IMR-90 (cell line): ENCODE measurements at regions not wholly inside any gene's neighbourhood (a gene's known extent, or its start where the extent isn't known, plus 50 kb on each side); places are given as distances from the start of the nearest gene placed in this dataset.

Experiments
- ATAC-seq: fragments of 200-7000 bp; cut with Tn5 transposase; 2 replicates; pipeline ENCODE4 v1.9.1; 2020; ENCODE audit warnings: low read depth, mild to moderate bottlenecking, moderate library complexity
- BruUV-seq: library from RNA; stranded (reverse); fragments of 400-500 nt; replicated peaks from 2 replicates; lab custom pipeline; 2021; lab: Mats Ljungman, UMichigan
- CTCF ChIA-PET: fragments of 300-600 bp; formaldehyde crosslinking; extraction: SDS; loops from one replicate; lab custom pipeline; 2021; ENCODE audit warnings: antibody characterized with exemption; lab: Yijun Ruan, JAX
- POLR2A ChIA-PET: fragments of 300-600 bp; sonication (Branson Sonifier 250); formaldehyde crosslinking; loops from one replicate; lab custom pipeline; 2022; ENCODE audit warnings: antibody characterized with exemption; ENCODE audit not compliant: unreplicated experiment; lab: Charles Lee
- DNase-seq: peaks from one replicate; pipeline ENCODE4 v3.0.0; 2013
- H2AFZ ChIP-seq: replicated peaks from 2 replicates; pipeline ENCODE3; 2013; ENCODE audit warnings: low read length, mild to moderate bottlenecking; ENCODE audit not compliant: poor library complexity
- H2AK5ac ChIP-seq: 2 replicates; pipeline ENCODE4 v1.6.1; 2013; ENCODE audit warnings: low read depth, low read length, inconsistent platforms
- H2AK9ac ChIP-seq: replicated peaks from 2 replicates; pipeline ENCODE3; 2013; ENCODE audit warnings: mild to moderate bottlenecking, low read depth, low read length, moderate library complexity; ENCODE audit not compliant: poor library complexity
- H2BK120ac ChIP-seq: 2 replicates; pipeline ENCODE4 v1.6.1; 2013; ENCODE audit warnings: low read depth, low read length, inconsistent platforms
- H2BK15ac ChIP-seq: 3 replicates; pipeline ENCODE4 v1.6.1; 2013; ENCODE audit warnings: low read depth, low read length, inconsistent platforms
- H2BK20ac ChIP-seq: 2 replicates; pipeline ENCODE4 v1.6.1; 2013; ENCODE audit warnings: low read depth, mild to moderate bottlenecking, inconsistent platforms, low read length, moderate library complexity
- H2BK5ac ChIP-seq: 2 replicates; pipeline ENCODE4 v1.6.1; 2013; ENCODE audit warnings: mild to moderate bottlenecking, low read depth, low read length, inconsistent platforms; ENCODE audit not compliant: poor library complexity, severe bottlenecking
- H3K14ac ChIP-seq: replicated peaks from 2 replicates; pipeline ENCODE4 v1.6.1; 2013; ENCODE audit warnings: low read depth, low read length, inconsistent platforms
- H3K18ac ChIP-seq: 2 replicates; pipeline ENCODE4 v1.6.1; 2013; ENCODE audit warnings: low read depth, low read length, control low read depth
- H3K23ac ChIP-seq: 2 replicates; pipeline ENCODE4 v1.6.1; 2013; ENCODE audit warnings: low read depth, low read length, inconsistent platforms
- H3K27ac ChIP-seq: 2 replicates; pipeline ENCODE4 v1.5.1; 2013; ENCODE audit warnings: mild to moderate bottlenecking, control low read depth, low read length; ENCODE audit not compliant: insufficient read depth
- H3K27me3 ChIP-seq: 2 replicates; pipeline ENCODE4 v1.6.1; 2013; ENCODE audit warnings: low read length; ENCODE audit not compliant: control insufficient read depth, insufficient read depth
- H3K36me3 ChIP-seq: 2 replicates; pipeline ENCODE4 v1.6.1; 2013; ENCODE audit warnings: low read length, mixed read lengths; ENCODE audit not compliant: control insufficient read depth, insufficient read depth
- H3K4ac ChIP-seq: 2 replicates; pipeline ENCODE4 v1.6.1; 2013; ENCODE audit warnings: low read depth, low read length, inconsistent platforms
- H3K4me1 ChIP-seq: 2 replicates; pipeline ENCODE4 v1.6.1; 2013; ENCODE audit warnings: low read length, mixed read lengths; ENCODE audit not compliant: control insufficient read depth, insufficient read depth
- H3K4me2 ChIP-seq: 2 replicates; pipeline ENCODE4 v1.6.1; 2013; ENCODE audit warnings: low read depth, mild to moderate bottlenecking, control low read depth, low read length, moderate library complexity
- H3K4me3 ChIP-seq: 2 replicates; pipeline ENCODE4 v1.5.1; 2013; ENCODE audit warnings: low read depth, mild to moderate bottlenecking, control low read depth, low read length, moderate library complexity; ENCODE audit not compliant: insufficient read depth
- H3K56ac ChIP-seq: 2 replicates; pipeline ENCODE4 v1.6.1; 2013; ENCODE audit warnings: low read length, inconsistent platforms; ENCODE audit not compliant: insufficient read depth; ENCODE audit errors: extremely low read depth
- H3K79me1 ChIP-seq, 2 experiments: 2 replicates each; pipeline ENCODE4 v1.6.1; 2013; ENCODE audit warnings: low read length in 2 of 2, inconsistent platforms in 1 of 2, low read depth in 1 of 2
- H3K9ac ChIP-seq: 2 replicates; pipeline ENCODE4 v1.6.1; 2013; ENCODE audit warnings: low read depth, low read length, control low read depth
- H3K9me1 ChIP-seq: 2 replicates; pipeline ENCODE4 v1.6.1; 2013; ENCODE audit warnings: low read length, inconsistent platforms; ENCODE audit not compliant: insufficient read depth
- H3K9me3 ChIP-seq: 2 replicates; pipeline ENCODE4 v1.6.1; 2013; ENCODE audit warnings: low read length; ENCODE audit not compliant: control insufficient read depth, insufficient read depth
- H4K20me1 ChIP-seq: 2 replicates; pipeline ENCODE4 v1.6.1; 2013; ENCODE audit warnings: low read length, inconsistent platforms; ENCODE audit not compliant: insufficient read depth
- H4K5ac ChIP-seq: 2 replicates; pipeline ENCODE4 v1.6.1; 2013; ENCODE audit warnings: mild to moderate bottlenecking, low read depth, low read length, control low read depth
- H4K8ac ChIP-seq, 2 experiments: 2 replicates each; pipeline ENCODE4 v1.6.1; 2013; ENCODE audit warnings: low read depth in 2 of 2, low read length in 2 of 2, control low read depth in 1 of 2, inconsistent platforms in 1 of 2
- H4K91ac ChIP-seq: 2 replicates; pipeline ENCODE4 v1.6.1; 2013; ENCODE audit warnings: low read depth, low read length, inconsistent platforms; ENCODE audit not compliant: insufficient read depth
- CEBPB ChIP-seq: IDR thresholded peaks from 2 replicates; pipeline ENCODE4 v1.6.1; 2012; ENCODE audit warnings: low read depth, low read length, improper control_type of control experiment
- WGBS, 2 experiments: methylation state at CpG; one replicate each; pipeline versions ENCODE4 v1.1.5 to v1.1.7; 2013; ENCODE audit warnings: missing lambda C conversion rate in 2 of 2; ENCODE audit not compliant: insufficient read length in 1 of 2; ENCODE audit errors: extremely low coverage in 2 of 2; 5-methylcytosine and 5-hydroxymethylcytosine counted together
- dilution Hi-C: fragments of 300-500 bp; cut with HindIII; formaldehyde crosslinking; loops from one replicate; pipeline ENCODE4 v1.14.3; 2018; ENCODE audit warnings: low sequenced_read_pairs; ENCODE audit not compliant: unreplicated experiment
- in situ Hi-C: fragments of 300-500 bp; cut with MboI; formaldehyde crosslinking; loops from 3 replicates; pipeline ENCODE4 v1.14.3; 2019; ENCODE audit warnings: low sequenced_read_pairs, inconsistent platforms, mixed read lengths
- intact Hi-C: fragments of 100-400 bp; cut with micrococcal nuclease; formaldehyde crosslinking; loops from 2 replicates; pipeline ENCODE4 v1.10.0; 2022
- TF ChIP-seq, protein P1 (sequence below): fragments of 150-350 bp; IDR thresholded peaks from 2 replicates; pipeline ENCODE4 v1.6.1; 2017; ENCODE audit warnings: mild to moderate bottlenecking, antibody characterized with exemption, low read length, low read depth

DNA sequence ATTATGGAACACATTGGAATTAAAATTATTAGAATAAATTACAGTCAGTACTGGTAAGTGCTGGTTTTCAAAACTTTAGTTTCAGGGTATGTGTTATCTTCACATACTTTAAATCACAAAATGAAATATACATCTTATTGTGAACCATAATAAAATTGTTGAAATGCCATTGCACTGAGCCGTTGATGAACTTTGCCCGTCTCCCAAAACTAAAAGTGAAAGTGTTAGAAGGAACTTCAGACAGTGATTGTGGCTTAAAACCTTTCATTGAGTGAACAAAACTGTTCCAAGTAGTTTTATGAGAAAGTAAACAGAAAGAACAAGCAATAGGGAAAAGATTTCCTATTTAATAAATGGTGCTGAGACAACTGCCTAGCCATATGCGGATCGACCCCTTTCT is 811.6 kb downstream of the PLCL1 start:
- no CpG with 5 or more reads among the region's 4 CpGs for WGBS, 2 experiments
- H3K9ac ChIP-seq: no peak overlapping the region

More for the DNA sequence above, 811.6 kb downstream of the PLCL1 start:
- Histone ChIP-seq H4K8ac (no peak overlapping the region), H3K27ac (no peak overlapping the region), H3K9me3 (no peaks in the 10 kb centered on the region), H3K36me3 (no peaks in the 10 kb centered on the region), H3K14ac (no peak overlapping the region), H2AFZ (no peak overlapping the region), H3K23ac (no peak overlapping the region), H3K4me3 (0 out of 2 replicates have a peak overlapping the region, but pooled peaks have one; percentile 7), H2BK15ac (no peak overlapping the region), H3K56ac (no peak overlapping the region), H2AK9ac (no peak overlapping the region), H2BK120ac (no peak overlapping the region), H4K5ac (no peak overlapping the region), H2AK5ac (no peak overlapping the region), H3K4me1 (no peaks in the 10 kb centered on the region), H3K27me3 (no peaks in the 10 kb centered on the region), H2BK20ac (no peak overlapping the region), H3K4ac (no peak overlapping the region), H3K4me2 (no peak overlapping the region; the same call in 1 of the 2 replicates), H3K18ac (no peak overlapping the region), H3K9me1 (no peaks in the 10 kb centered on the region), H3K79me1 (no peaks in the 10 kb centered on the region), H4K91ac (no peak overlapping the region), H2BK5ac (no peak overlapping the region), H4K20me1 (no peaks in the 10 kb centered on the region)
- dilution Hi-C loops (no loop called here), intact Hi-C loops (no loop called here), in situ Hi-C loops (no loop called here)
- no peak for TF ChIP-seq CEBPB
- TF ChIP-seq, protein P1, sequence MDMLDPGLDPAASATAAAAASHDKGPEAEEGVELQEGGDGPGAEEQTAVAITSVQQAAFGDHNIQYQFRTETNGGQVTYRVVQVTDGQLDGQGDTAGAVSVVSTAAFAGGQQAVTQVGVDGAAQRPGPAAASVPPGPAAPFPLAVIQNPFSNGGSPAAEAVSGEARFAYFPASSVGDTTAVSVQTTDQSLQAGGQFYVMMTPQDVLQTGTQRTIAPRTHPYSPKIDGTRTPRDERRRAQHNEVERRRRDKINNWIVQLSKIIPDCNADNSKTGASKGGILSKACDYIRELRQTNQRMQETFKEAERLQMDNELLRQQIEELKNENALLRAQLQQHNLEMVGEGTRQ: no peak
- ChIA-PET POLR2A (no interaction called here), CTCF (no interaction called here)
- DNase-seq: peak; percentile 8
- 0 out of 2 replicates have a peak, but pooled peaks have one; percentile 21 for ATAC-seq
- no TSS peak for BruUV-seq
